Neutrophil (primary cell): ENCODE measurements at regions not wholly inside any gene's neighbourhood (a gene's known extent, or its start where the extent isn't known, plus 50 kb on each side); places are given as distances from the start of the nearest gene placed in this dataset.

Source experiments
- H3K27ac ChIP-seq: fragments of 200-600 bp; sonication (generic); 2 replicates; pipeline ENCODE4 v1.5.1; 2016; ENCODE audit warnings: mild to moderate bottlenecking, moderate library complexity
- H3K27me3 ChIP-seq: fragments of 200-600 bp; sonication (generic); 2 replicates; pipeline ENCODE4 v1.6.0; 2016; ENCODE audit warnings: mild to moderate bottlenecking
- H3K36me3 ChIP-seq: fragments of 200-600 bp; sonication (generic); 2 replicates; pipeline ENCODE4 v1.5.1; 2017
- H3K4me1 ChIP-seq, 2 experiments: fragments of 200-600 bp in 1 of 2; sonication (generic) in 1 of 2; 1 replicate in 1 of 2; 2 replicates in 1 of 2; pipeline versions ENCODE4 v1.5.1 to v1.6.1; 2013 to 2016; ENCODE audit warnings: low read depth in 1 of 2, low read length in 1 of 2, mild to moderate bottlenecking in 1 of 2, moderate library complexity in 1 of 2; ENCODE audit not compliant: control insufficient read depth in 1 of 2, insufficient read depth in 1 of 2
- H3K4me3 ChIP-seq, 2 experiments: fragments of 200-600 bp in 1 of 2; sonication (generic) in 1 of 2; 1 replicate in 1 of 2; 2 replicates in 1 of 2; pipeline ENCODE4 v1.5.1; 2013 to 2016; ENCODE audit warnings: low read depth in 1 of 2, low read length in 1 of 2, mild to moderate bottlenecking in 1 of 2, moderate library complexity in 1 of 2
- H3K9me3 ChIP-seq: fragments of 200-600 bp; sonication (generic); 2 replicates; pipeline ENCODE4 v1.5.1; 2016
- CTCF ChIP-seq: fragments of 200-600 bp; sonication (generic); IDR thresholded peaks from 2 replicates; pipeline ENCODE4 v1.5.1; 2016; ENCODE audit warnings: antibody characterized with exemption

GRCh38 chr18:38940475-38940862 is 1374.9 kb upstream of the CELF4 start:
- H3K4me1 ChIP-seq: no peaks in the 10 kb centered on the region
- H3K27ac ChIP-seq: no peak overlapping the region
- H3K36me3 ChIP-seq: no peaks in the 10 kb centered on the region
- no peak overlapping the region for H3K4me3 ChIP-seq
- no peak for TF ChIP-seq CTCF
- no peaks in the 10 kb centered on the region for H3K27me3 ChIP-seq
- no peaks in the 10 kb centered on the region for H3K9me3 ChIP-seq

GRCh38 chr18:38933910-38934510 is 1368.4 kb upstream of the CELF4 start:
- Histone ChIP-seq H3K27ac (no peak overlapping the region), H3K36me3 (no peaks in the 10 kb centered on the region), H3K4me1 (no peaks in the 10 kb centered on the region), H3K9me3 (no peaks in the 10 kb centered on the region), H3K27me3 (no peaks in the 10 kb centered on the region), H3K4me3 (no peak overlapping the region)
- no peak for TF ChIP-seq CTCF

- no peak overlapping the region for H3K27ac ChIP-seq
- no peaks in the 10 kb centered on the region for H3K4me1 ChIP-seq
- no peaks in the 10 kb centered on the region for H3K27me3 ChIP-seq
- no peaks in the 10 kb centered on the region for H3K36me3 ChIP-seq
- no peak overlapping the region for H3K4me3 ChIP-seq
- TF ChIP-seq CTCF: no peak
- H3K9me3 ChIP-seq: no peaks in the 10 kb centered on the region
Measured at GRCh38 chr18:38933322-38933721, 1367.7 kb upstream of the CELF4 start.

- H3K36me3 ChIP-seq: no peaks in the 10 kb centered on the region
- no peaks in the 10 kb centered on the region for H3K9me3 ChIP-seq
- no peak for TF ChIP-seq CTCF
- no peaks in the 10 kb centered on the region for H3K27me3 ChIP-seq
- H3K27ac ChIP-seq: no peak overlapping the region
- no peak overlapping the region for H3K4me3 ChIP-seq
- H3K4me1 ChIP-seq: no peaks in the 10 kb centered on the region
Measured at GRCh38 chr18:38932752-38933151, 1367.2 kb upstream of the CELF4 start.

- Histone ChIP-seq H3K4me3 (no peak overlapping the region), H3K27me3 (no peaks in the 10 kb centered on the region), H3K9me3 (no peaks in the 10 kb centered on the region), H3K4me1 (no peaks in the 10 kb centered on the region), H3K36me3 (no peaks in the 10 kb centered on the region), H3K27ac (no peak overlapping the region)
- TF ChIP-seq CTCF: no peak
Measured at GRCh38 chr18:38931754-38932050, 1366.1 kb upstream of the CELF4 start.
